Kidney glomerular epithelial cell (primary cell): ENCODE measurements at regions not wholly inside any gene's neighbourhood (a gene's known extent, or its start where the extent isn't known, plus 50 kb on each side); places are given as distances from the start of the nearest gene placed in this dataset.
"Not testable (repeated sequence)": the region's sequence is repeated elsewhere in the genome, so short reads cannot be mapped to it uniquely, and the experiment has no call there.

Experiments used
- DNase-seq: peaks from one replicate; lab custom pipeline; 2025; lab: John Stamatoyannopoulos, UW

DNA sequence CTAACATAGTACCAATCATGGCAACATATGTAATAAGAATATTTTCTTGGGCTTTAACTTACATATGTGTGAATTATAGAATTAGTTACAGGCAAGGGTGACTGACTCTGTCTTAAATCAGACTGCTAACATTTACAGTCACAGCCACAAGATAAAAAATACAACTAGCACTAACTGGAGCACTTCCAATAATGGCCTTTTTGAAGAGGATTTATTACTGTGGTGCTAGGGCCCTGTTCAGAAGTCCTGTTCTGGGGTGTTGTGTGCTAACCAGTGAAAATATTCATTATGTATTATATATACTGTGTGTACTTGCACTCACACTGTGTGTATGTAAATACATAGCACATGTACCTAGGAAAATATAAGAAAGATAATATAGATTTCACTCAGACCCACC, 1611.2 kb downstream of the PCDH18 start:
- no peak for DNase-seq

DNA sequence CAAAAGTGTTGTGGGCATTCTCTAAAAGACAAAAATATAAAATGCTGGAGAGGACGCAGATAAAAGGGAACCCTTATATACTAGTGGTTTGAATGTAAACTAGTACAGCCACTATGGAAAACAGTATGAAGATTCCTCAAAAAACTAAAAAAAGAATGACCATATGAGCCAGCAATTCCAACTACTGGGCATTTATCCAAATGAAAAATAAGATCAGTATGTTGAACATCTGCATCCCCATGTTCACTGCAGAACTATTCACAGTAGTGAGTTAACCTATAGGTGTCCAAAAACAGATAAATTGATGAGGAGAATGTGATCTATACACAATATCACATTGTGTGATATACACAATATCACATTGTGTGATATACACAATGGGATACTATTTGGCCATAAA, 1615.3 kb downstream of the PCDH18 start:
- no peak for DNase-seq

DNA sequence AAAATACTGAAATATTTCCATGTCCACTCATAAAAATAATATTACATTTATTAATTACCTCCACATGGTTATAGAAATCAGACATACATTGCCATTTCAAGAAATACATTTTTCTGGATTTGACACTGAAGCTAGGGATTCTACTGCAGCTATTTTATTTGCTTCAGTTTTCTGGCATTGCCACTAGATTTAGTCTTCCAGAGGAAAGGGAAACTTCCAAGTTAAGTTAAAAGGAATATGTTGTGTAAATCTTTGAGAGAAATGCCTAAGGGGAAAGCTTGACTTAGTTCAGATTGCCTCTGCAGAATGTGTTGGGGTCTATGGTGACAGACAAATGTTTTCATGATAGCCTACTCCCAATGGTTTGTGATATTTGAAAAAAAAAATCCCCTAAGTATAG, 1631.3 kb downstream of the PCDH18 start:
- DNase-seq = no peak

DNA sequence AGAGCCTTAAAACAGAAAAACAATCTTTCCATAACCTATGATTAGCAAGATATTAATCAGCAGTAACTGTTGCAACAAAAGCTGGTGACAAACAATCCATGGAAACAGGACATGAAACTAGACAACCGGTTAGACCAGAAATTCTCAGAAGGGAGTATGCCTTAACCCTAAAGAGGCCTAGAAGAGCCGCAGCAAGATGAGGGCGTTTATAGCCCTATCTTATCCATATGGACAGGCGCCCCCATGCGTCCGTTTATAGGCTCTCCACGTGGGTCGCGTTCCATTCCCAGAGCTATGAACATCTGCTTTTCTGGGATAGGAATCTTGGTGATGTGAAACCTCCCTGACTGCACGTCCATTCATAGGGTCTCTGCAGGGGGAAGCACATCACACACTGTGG, 1662.7 kb upstream of the PABPC4L start:
- DNase-seq = not testable (repeated sequence)

DNA sequence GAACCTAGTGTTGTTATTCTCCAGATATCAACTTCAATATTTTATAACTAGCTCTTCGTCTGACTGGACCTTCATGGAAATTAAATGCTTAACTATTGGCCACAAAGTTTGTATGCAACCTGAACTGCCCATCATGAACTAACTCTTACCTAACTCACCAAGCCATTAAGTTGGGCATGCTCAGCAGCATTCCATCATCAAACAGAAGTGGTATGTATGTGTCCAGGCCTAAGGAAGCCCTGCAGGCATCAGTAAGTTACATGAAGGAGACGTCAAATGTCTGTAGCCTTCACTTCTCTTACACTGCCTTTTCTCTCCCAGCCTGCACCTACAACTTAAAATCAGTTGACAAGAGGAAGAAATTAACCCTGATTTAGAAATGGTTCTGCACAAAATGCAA, 1639.2 kb upstream of the PABPC4L start:
- DNase-seq = no peak

DNA sequence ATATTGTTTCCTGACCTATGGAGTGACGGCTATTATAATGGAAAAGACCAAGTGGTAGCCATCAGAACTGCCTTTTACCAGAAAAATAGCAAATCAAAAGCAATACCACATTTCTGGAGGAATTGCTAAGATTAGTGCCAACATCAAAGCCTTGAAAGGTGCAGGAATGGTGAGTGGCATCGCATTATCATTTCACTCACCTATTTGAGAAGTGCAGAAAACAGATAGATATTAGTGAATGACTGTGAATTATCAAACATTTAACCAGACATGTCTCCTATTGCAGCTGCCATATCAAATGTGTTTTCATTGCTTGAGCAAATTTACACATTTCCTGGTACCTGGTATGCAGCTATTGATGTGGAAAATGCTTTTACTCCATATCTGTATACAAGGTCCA, 1638.1 kb upstream of the PABPC4L start:
- DNase-seq = no peak

DNA sequence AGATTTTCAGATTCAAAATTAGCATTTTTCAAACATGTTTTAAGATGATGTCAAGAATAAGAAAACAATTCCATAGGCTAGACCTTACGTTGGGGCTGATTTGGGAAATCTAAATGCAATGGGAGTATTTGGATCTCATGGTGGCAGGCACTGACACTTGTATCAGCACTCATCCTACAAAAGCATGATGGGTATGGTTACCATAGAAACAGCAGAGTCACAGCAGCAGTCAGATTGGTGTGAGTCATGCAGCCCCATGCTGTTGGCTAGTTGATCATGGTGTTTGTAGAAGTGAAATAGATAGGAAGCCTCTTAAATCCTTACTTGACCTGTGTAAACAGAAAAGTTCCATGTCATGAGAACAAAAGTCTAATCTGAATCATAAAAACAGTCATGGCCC, 1637.3 kb upstream of the PABPC4L start:
- DNase-seq = peak; percentile 35

DNA sequence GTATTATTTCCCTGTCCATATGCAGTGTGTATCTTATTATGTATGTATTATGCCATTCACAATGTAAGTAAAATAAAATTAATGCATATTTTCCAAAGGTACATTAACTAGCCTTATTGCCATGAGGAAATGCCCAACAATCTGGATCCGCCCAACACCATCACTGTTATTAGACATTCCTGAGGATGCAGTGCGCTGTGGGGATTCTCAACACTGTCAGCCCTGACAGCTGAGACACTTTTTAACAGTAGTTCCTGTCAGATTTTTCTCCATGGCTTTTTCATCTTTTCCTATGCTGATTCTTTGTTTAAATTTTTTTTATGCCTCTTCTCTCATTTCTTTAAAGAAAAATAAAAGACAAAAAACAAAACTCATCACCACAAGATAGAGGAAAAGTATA, 1632.9 kb upstream of the PABPC4L start:
- no peak for DNase-seq

DNA sequence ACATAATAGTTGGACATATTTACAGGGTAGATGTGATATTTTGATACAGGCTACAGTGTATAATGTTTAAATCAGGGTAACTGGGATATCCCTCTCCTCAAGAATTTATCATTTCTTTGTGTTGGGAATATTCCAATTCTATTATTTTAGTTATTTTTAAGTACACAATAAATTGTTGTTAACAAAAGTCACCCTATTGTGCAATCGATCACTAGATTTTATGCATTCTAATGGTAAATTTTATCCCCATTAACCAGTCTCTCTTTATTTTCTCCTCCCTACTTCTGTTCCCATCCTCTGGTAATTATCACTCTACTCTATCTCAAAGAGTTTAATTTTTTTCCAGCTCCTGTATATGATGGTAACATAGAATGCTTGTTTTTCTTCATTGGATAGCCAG, 1631.9 kb upstream of the PABPC4L start:
- DNase-seq = no peak

DNA sequence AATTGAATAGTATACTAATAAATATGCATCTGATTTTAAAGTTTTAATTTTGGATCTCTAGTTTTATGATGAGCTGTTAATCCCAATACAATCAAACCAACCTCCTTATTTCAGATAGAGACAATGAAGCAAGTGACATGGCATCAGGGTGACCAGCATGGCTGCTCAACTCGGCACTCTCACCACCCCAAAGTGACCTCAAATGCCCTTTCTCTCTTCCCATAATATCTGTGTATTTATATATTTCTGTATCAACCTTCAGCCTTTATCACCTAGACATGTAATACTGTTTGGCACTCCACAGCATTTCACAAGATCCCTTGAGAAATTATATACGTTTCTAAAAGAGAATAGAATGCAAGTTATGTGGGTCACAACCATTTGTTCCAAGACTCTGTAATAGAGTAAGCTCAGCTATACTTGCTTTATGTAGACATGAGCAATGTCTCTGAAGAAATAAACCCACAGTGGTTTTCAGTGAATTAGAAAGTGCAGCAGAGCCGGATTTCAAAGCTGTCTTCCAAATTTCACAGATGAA, 1623.2 kb upstream of the PABPC4L start:
- no peak for DNase-seq

DNA sequence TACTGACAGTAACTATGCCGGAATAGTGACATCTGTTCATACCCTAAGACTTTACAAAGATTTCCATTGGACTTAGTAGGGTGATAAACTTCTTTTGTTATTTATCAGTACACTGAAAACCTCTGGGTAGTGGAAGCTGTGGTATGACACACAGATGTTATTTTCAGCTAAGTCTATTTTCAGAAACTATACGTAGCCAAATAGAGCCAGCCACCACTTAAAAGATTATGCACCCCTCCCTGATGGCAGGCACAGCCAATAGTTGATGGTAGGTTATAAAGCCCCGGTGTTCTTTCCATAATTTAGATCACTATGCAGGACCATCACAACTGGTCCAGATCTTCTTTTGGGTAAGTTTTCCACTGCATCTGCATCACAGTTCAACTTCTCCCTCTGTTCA, 1603.2 kb upstream of the PABPC4L start:
- no peak for DNase-seq

DNA sequence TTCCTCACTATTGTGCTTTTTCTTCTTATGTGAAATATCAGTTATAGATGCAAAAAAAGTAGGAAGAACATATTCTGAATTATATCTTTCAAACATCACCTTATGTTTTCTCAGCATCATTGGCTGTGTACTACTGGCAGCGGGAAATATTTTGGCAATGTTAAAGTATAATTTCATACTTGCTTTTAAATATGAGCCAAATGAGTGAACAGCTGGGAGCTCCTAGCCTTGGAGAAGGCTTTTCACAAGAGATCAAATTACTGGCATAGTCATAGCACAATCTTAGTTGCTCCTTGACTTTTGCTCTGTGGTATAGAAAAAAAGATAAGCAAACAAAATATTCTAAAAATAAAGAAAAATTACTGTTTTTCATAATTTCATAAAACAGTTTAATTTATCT, 1575.8 kb upstream of the PABPC4L start:
- no peak for DNase-seq

DNA sequence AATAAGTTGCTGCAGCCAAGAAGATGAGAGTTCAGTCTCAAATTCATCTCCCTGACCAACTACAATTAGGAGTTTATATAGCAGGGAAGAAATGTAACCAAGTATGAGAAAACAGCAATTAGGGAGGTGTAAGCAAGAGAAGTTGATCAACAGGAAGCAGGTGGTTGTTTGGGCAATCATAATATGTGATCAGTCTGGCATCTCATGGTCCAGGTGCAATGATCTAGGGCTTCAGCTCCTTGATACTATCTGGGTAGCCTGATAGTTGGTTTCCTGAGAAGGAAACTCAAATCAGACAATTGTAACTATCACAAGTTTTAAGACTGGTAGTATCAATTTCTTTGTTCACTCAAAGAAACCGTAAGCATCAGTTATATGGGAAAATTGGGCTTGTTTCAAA, 1574.3 kb upstream of the PABPC4L start:
- no peak for DNase-seq

DNA sequence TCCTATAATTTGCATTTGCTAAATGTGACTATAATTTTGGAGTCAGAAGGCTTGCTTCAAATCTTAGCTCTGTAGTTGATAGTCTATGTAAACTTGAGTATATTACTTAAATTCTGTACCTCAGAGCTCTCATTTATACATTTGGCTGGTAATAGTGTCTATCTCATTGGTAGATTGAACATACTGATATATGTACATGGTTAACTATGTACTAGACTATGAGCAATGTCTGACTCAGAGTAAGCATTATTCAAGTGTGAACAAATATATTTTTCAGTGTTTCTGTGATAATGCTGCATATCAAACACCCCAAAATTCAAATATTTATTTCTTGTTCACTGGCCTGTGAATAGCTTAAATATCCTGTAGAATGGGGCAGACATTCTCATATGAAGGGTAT, 1568.9 kb upstream of the PABPC4L start:
- no peak for DNase-seq

DNA sequence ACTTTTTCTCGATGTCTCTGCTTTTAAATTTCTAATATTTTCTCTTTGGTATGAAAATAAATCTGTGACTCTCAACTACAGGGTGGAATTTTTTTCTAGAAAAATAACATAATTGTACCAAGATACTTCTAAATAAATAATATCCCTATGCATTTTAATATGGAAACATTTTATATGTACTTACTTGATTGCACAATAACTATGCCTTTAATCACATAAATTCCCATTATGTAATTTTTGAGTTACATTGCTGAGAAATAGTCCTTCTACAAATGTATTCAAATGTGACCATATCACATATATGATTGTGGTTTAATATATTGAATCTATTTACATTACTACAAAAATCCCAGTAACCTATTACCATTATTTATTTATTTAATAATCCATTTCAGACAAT, 1543.3 kb upstream of the PABPC4L start:
- no peak for DNase-seq

DNA sequence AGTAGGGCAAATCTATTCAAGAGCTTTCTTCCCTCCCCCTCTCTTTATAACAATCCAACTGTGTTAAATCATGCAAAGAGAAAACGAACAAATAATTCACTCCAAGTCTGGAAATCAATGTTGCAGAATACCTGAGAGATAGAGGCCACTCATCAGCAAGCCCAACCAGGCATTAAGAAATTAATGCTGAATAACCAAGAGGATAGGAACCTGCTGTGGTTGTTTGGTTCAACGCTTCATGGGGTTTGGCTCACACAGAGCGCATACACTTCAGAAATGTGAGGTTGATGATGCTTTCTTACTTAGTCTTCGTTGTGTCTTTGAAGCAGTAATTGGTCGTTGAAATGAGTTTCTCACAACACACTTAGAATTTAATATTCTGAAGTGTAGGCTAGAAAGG, 1540.0 kb upstream of the PABPC4L start:
- peak; percentile 87 for DNase-seq

DNA sequence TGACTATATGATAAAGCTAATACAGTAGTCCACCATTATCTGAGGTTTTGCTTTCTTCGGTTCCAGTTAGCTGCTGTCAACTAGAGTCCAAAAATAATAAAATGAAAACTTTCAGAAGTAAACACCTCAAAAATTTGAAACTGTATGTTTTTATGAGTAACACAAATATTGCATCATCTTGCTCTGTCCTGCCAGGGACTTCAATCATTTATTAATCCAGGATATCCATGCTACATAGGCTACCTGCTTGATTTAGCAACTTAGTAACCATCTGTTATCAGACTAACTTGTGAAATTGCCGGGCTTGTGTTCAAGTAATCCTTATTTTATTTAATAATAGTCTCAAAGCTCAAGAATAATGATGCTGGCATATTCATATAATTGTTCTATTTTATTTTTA, 1537.8 kb upstream of the PABPC4L start:
- DNase-seq = peak; percentile 23

DNA sequence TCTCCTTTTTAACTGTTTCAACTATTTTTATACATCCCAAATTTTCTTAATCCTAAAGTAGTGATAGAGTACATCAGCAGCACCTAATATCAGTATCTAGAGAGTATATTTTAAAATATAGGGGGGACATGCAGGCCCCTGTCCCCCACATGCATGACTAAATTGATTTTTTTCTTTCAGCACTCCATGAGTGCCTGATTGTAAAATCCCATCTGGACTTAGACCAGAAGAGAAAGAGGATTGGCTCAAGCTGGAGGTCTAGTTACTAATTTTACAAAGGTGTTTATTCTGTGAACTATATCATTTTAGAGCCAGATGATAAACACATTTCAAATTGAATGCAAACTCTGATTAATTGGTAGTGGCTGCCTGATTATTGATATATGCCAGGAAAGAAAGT, 1533.9 kb upstream of the PABPC4L start:
- no peak for DNase-seq

DNA sequence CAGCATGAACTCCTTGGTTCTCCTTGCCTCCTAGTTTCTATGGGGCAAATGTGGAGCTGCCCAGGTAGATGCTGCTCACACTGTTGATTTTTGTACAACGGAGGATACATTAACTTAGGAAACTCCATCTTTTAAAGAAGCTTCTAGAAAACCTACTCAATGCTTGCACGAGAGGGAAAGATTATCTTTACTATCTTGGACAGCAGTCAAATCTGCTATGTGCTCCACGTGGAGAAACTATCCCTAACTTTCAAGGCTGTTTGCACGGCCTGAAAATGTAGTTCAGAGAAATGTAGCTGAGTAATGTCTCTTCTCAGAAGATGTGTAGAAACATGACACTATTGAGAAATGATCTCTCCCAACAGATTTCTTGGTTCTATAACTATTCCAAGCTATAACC, 1530.9 kb upstream of the PABPC4L start:
- DNase-seq = no peak

DNA sequence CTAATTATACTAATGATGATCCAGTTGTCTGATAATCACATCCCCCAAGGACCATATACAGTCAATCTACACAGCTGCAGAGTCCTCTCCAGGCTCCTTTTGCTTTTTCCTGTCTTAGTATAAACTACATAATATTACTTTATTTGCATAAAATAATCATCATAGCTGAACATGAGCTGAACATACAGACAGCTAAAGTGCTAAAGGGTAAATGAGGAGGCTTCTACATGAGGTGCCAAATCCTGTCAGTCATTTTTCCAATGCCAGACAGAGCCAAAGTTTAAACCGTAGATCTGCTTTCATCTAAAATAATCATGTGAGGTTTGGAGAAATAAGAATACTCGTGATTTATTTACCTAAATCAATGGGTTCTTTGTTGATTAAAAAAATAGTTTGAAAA, 1530.1 kb upstream of the PABPC4L start:
- DNase-seq = no peak

DNA sequence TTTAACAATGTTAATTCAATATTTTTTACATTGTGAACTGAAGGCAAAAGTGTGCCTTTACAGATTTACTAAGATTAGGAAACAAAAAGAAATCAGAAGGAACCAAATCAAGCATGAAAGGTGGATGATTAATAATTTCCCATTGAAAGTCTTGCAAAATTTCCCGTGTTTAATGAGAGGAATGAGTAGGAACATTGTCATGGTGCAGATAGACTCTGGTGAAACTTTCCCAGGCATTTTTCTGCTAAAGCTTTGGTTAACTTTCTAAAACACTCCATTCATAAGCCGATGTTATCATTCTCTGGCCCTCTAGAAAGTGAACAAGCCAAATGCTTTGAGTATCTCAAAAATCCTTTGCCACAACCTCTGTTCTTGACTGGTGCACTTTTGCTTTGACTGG, 1522.8 kb upstream of the PABPC4L start:
- no peak for DNase-seq

DNA sequence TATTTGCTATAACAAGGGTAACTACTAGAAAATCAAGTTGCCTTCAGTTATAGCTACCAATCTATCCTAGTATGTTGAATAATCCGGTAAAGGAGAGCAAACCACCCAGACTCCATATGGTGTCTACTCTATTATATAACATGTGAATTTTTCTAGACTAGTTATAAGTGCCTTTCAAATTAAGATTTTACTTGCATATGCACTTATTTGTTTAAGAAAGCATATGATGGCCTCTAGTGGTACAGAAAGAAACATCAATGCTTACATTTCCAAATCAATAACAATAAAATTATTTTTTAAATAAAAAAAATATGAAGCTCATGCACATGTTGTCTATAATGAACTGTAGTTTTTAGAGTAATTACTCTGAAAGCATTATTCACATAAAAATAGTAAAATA, 1516.4 kb upstream of the PABPC4L start:
- no peak for DNase-seq

DNA sequence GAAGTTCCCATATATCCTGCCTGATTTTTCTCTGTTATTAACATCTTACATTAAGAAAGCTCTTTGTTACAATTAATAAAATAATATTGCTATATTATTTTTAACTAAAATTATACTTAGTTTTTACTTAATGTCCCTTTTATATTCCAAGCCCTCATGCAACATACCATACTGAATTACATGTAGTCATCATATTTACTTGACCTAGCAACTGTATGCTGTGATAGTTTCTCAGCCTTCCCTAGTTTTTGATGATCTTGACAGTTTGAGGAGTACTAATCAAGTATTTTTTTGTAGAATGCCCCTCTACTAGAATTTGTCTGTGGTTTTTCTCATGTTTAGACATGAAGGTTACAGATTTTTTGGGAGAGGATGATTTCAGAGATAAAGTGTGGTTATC, 1503.8 kb upstream of the PABPC4L start:
- no peak for DNase-seq

DNA sequence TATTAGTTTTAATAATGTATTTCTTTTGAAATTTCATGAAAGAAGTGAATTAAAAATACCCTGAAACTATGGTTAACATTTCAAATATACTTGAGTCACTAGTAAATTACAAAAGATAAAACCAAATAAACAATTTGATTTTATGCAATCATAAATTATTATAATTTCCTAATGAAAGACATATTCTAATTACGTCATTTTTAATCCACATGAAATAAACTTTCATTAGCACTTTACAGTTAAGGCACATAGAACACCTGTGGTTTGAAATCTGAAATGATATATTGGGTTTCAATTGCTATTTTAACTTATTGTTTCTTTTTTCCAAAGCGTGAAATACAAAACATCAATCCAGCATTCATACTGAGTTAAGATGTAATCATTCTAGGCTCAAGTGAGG, 1492.5 kb upstream of the PABPC4L start:
- no peak for DNase-seq

DNA sequence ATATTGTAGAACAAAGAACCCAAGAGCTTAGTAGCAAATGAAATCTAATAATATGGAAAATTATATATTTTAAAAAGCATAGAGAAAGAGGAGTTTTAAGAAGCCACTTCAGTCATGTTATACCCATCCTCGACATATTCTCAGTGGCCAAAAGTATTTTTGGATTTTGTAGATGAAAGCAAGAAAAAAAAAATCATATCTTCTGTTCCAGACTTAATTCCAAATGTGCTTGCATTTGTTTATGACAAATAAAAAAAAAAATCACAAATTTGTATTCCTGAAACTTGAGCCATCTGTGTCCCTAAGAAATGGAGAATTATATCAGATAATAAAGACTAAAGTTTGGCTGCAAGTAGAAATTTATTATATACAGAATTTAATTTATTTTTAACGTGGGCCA, 1482.4 kb upstream of the PABPC4L start:
- DNase-seq = no peak
